NT2/D1 (cell line): ENCODE measurements at regions not wholly inside any gene's neighbourhood (a gene's known extent, or its start where the extent isn't known, plus 50 kb on each side); places are given as distances from the start of the nearest gene placed in this dataset.

Source experiments
- DNase-seq: peaks from one replicate; pipeline ENCODE4 v3.0.0-alpha.2; 2011; ENCODE audit warnings: low read depth, low spot score
- H3K27me3 ChIP-seq: 2 replicates; pipeline ENCODE4 v1.6.0; 2011; ENCODE audit warnings: mild to moderate bottlenecking; ENCODE audit not compliant: insufficient read length, insufficient read depth
- H3K36me3 ChIP-seq: 2 replicates; pipeline ENCODE4 v1.6.1; 2011; ENCODE audit warnings: mild to moderate bottlenecking, low read length, mixed read lengths; ENCODE audit not compliant: insufficient read depth, insufficient read length
- H3K4me1 ChIP-seq: 2 replicates; pipeline ENCODE4 v1.5.1; 2011; ENCODE audit not compliant: insufficient read depth, insufficient read length
- H3K4me3 ChIP-seq: 2 replicates; pipeline ENCODE4 v1.5.1; 2011; ENCODE audit warnings: low read depth; ENCODE audit not compliant: insufficient read length
- H3K9ac ChIP-seq: 2 replicates; pipeline ENCODE4 v1.6.0; 2011; ENCODE audit warnings: low read depth; ENCODE audit not compliant: insufficient read length
- H3K9me3 ChIP-seq: 2 replicates; pipeline ENCODE4 v1.5.1; 2011; ENCODE audit warnings: mild to moderate bottlenecking, low read length; ENCODE audit not compliant: insufficient read depth
- SUZ12 ChIP-seq: IDR thresholded peaks from 2 replicates; pipeline ENCODE4 v1.6.1; 2011; ENCODE audit not compliant: insufficient read length, insufficient read depth; ENCODE audit errors: extremely low read depth
- YY1 ChIP-seq: IDR thresholded peaks from 2 replicates; pipeline ENCODE4 v1.6.1; 2011; ENCODE audit not compliant: insufficient read length, insufficient read depth
- ZNF274 ChIP-seq: IDR thresholded peaks from 2 replicates; pipeline ENCODE4 v1.6.1; 2011; ENCODE audit warnings: mild to moderate bottlenecking, low read depth, low read length

DNA sequence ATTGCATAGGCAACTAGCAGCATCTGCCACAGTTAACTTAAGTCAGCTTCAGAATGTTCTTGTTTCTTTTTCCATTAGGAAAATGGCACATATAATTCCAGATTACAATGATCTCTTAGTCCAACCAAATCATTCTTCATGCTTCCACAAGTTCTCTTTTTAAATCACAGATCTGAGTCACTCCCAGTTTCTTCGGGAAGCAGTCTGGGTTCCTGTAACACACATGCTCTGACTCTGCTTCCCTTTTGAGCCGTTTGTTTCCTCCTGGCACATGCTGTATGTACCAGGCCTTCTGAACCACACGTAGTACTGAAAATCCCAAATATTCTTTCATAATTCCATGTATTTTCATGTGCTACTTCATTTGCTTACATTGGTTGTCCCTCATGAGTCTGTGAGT is 388.8 kb upstream of the PDE3A start:
- Histone ChIP-seq H3K9me3 (no peaks in the 10 kb centered on the region), H3K4me3 (no peak overlapping the region), H3K4me1 (no peaks in the 10 kb centered on the region), H3K36me3 (no peaks in the 10 kb centered on the region), H3K9ac (no peak overlapping the region), H3K27me3 (no peaks in the 10 kb centered on the region)
- TF ChIP-seq YY1: no peak
- no peak for TF ChIP-seq SUZ12
- no peak for TF ChIP-seq ZNF274
- no peak for DNase-seq

DNA sequence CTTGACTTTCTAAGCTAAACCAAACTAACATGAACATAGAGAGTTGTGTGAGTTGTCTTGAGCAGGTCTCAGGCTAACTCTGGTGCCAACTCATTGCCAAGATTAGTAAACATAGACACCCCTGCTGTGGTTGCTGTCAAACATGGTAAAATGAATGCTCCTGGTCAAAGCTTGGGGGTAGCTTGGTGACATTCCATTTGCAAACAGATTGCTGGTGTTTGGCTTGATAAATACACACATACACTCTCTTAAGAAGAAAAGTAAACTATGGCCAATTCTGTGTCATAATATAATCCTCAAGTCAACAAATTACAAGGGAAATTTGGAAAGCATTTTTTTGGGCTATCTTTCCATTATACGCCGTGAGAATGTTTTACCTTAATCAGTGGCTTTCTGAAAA is 386.4 kb upstream of the PDE3A start:
- no peak overlapping the region for H3K4me3 ChIP-seq
- H3K4me1 ChIP-seq: no peaks in the 10 kb centered on the region
- no peak overlapping the region for H3K9ac ChIP-seq
- no peaks in the 10 kb centered on the region for H3K9me3 ChIP-seq
- TF ChIP-seq YY1 (no peak), ZNF274 (no peak), SUZ12 (no peak)
- H3K27me3 ChIP-seq: no peaks in the 10 kb centered on the region
- DNase-seq: no peak
- H3K36me3 ChIP-seq: no peaks in the 10 kb centered on the region

DNA sequence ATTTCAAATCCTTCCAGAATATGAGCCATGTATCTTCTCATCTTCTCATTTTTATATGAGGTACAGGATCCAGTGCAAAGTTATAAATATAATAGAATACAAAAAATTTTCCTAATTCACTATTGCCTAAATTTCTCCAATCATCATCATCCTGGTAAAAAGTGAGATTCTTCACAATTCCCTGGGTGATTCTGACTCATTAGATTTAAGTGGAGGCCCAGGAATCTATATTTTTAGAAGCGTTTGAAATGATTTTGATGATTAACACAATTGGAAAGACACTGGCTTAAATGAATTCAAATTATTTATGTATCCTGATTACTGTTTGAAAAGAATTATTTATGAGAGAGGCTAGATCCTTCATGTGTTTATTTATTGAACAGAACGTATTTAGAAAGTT is 380.3 kb upstream of the PDE3A start:
- H3K27me3 ChIP-seq: no peaks in the 10 kb centered on the region
- H3K36me3 ChIP-seq: no peaks in the 10 kb centered on the region
- H3K9ac ChIP-seq: no peak overlapping the region
- TF ChIP-seq ZNF274 (no peak), SUZ12 (no peak), YY1 (no peak)
- no peaks in the 10 kb centered on the region for H3K9me3 ChIP-seq
- no peak overlapping the region for H3K4me3 ChIP-seq
- no peak for DNase-seq
- H3K4me1 ChIP-seq: no peaks in the 10 kb centered on the region

DNA sequence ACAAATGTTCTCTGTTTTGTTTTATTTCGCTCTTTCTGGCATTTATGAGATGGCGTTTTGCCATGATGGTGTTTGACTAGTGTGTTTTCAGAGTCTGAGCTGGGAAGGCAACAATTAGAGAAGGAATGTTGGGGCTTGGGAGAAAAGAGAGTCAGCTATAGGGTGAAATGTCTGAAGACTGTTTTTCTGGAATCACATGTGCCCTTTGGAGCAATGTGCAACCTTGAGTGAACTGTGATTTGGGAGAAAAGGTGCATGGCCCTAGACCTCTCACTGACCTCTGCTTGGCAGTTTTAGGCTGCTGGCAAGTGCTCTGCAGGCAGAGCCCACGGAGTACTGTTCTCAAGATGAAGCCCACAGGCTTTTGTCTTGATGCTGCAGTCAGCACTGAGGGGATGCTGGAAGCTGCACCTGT is 379.9 kb upstream of the PDE3A start:
- Histone ChIP-seq H3K27me3 (no peaks in the 10 kb centered on the region), H3K4me3 (no peak overlapping the region), H3K9ac (no peak overlapping the region), H3K4me1 (no peaks in the 10 kb centered on the region), H3K36me3 (no peaks in the 10 kb centered on the region), H3K9me3 (no peaks in the 10 kb centered on the region)
- DNase-seq: no peak
- TF ChIP-seq YY1 (no peak), ZNF274 (no peak), SUZ12 (no peak)

DNA sequence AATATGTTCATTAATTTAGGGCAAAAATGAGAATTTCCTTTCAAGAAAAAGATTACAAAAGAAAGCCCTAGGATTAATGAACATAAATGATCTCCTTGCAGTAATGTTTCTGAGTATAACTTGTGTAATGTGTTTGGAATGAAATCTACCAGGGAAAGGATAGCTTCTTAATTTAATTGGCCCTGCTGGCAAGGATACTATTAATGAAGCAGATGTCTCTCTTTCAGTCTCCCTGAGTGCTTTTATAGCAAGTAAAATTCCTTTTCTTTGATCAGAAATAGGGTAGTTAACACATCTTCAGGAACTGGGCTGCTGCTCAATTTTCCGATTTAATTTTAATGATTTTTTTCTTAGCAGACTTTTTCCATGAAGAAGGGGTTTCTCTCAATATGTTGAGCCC is 379.4 kb upstream of the PDE3A start:
- H3K27me3 ChIP-seq: no peaks in the 10 kb centered on the region
- H3K9me3 ChIP-seq: no peaks in the 10 kb centered on the region
- DNase-seq: no peak
- H3K9ac ChIP-seq: no peak overlapping the region
- H3K4me3 ChIP-seq: no peak overlapping the region
- no peaks in the 10 kb centered on the region for H3K4me1 ChIP-seq
- H3K36me3 ChIP-seq: no peaks in the 10 kb centered on the region
- no peak for TF ChIP-seq SUZ12
- no peak for TF ChIP-seq YY1
- TF ChIP-seq ZNF274: no peak

DNA sequence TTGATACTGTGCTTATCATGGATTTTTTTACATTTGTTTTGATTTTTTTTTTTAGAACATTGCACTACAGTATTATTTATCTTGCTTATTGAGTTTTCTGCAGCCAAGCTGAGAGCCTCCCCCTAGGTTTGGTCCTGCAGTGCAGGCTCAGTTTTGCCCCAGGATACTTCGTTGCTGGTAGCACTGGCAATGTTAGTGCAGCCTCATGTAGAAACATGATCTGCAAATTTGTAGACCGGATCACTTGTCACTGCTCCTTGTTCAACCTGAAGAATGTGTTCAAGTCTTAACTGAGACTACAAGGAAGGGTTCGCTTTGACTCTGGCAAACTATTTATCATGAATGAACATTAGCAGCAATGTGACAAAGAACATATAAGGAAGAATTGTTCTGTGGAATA is 377.2 kb upstream of the PDE3A start:
- no peaks in the 10 kb centered on the region for H3K4me1 ChIP-seq
- H3K9me3 ChIP-seq: no peaks in the 10 kb centered on the region
- no peaks in the 10 kb centered on the region for H3K27me3 ChIP-seq
- no peak overlapping the region for H3K9ac ChIP-seq
- no peak for DNase-seq
- H3K4me3 ChIP-seq: no peak overlapping the region
- H3K36me3 ChIP-seq: no peaks in the 10 kb centered on the region
- no peak for TF ChIP-seq ZNF274
- TF ChIP-seq SUZ12: no peak
- no peak for TF ChIP-seq YY1

DNA sequence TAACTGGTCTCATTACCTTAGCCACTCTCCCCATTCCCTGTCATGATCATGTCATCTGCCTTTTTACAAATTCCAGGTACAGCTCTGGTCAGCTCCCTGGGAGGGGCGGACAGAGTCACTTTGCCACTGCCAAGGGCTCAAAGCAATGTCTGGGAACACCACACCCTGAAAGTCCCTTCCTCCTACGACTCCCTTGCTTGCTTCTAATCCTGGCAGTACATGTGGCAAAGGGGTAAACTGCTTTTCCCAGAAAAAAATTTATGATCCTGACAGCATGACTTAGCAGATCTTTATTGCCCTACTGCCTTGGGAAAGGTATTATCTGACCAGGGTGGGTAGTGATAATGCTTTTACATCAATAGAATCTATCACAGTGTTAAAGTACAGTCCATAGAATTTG is 376.0 kb upstream of the PDE3A start:
- no peaks in the 10 kb centered on the region for H3K36me3 ChIP-seq
- H3K9me3 ChIP-seq: no peaks in the 10 kb centered on the region
- H3K4me1 ChIP-seq: no peaks in the 10 kb centered on the region
- no peak overlapping the region for H3K4me3 ChIP-seq
- DNase-seq: no peak
- no peaks in the 10 kb centered on the region for H3K27me3 ChIP-seq
- TF ChIP-seq ZNF274: no peak
- no peak for TF ChIP-seq YY1
- no peak for TF ChIP-seq SUZ12
- H3K9ac ChIP-seq: no peak overlapping the region

DNA sequence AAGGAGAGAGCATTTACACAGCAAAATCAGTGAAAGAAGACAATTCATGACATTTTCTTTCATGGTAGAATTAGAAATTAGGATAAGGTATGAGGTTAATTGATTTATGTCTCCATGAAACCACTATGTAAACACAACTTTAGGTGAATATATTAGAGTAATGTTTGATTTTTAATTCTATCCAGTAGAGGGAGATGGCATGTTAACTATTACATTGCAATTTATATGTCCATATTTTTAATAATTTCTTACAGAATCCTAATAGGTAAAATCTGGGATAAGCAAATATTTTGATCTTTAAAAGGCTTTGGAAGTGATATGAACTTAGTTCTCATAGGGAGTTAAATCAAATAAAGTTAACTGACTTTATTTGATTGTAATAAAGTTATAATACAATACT is 373.4 kb upstream of the PDE3A start:
- Histone ChIP-seq H3K9me3 (no peaks in the 10 kb centered on the region), H3K4me3 (no peak overlapping the region), H3K27me3 (no peaks in the 10 kb centered on the region), H3K9ac (no peak overlapping the region), H3K36me3 (no peaks in the 10 kb centered on the region), H3K4me1 (no peaks in the 10 kb centered on the region)
- TF ChIP-seq ZNF274 (no peak), SUZ12 (no peak), YY1 (no peak)
- no peak for DNase-seq
